ENCODE measurements at regions not wholly inside any gene's neighbourhood (a gene's known extent, or its start where the extent isn't known, plus 50 kb on each side); places are given as distances from the start of the nearest gene placed in this dataset.

DNA sequence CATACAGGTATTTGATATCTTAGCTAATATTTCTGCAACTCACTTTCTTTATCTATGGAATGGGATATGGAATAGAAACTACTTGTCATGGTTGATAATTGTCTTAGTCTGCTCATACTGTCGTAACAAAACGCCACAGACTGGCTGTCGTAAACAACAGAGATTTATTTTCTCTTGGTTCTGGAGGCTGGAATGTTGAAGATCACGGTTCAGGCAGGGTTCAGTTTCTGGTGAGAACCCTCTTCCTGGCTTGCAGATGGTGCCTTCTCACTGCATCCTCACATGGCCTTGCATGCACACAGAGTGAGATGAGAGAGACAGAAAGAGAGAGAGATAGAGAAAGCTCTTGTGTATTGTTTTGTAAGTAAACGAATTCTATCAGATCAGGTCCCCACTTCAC is 332.7 kb upstream of the MAGI2 start:
- Histone ChIP-seq H2AFZ (replicated peaks) (no peak overlapping the region), H4K20me1 (ENCODE audit: low read depth) (no peaks in the 10 kb centered on the region), H3K36me3 (no peaks in the 10 kb centered on the region), H3K27me3 (no peaks in the 10 kb centered on the region), H3K4me1 (no peaks in the 10 kb centered on the region), H3K4me3 (no peak overlapping the region), H3F3A (ENCODE audit: low read depth) (no peaks in the 10 kb centered on the region), H3K9ac (no peak overlapping the region), H3K79me2 (ENCODE audit: low read depth) (no peaks in the 10 kb centered on the region), H3K27ac (no peak overlapping the region), H3K9me3 (ENCODE audit: low read depth) (no peaks in the 10 kb centered on the region), H3K4me2 (no peak overlapping the region)
- no peaks in the 10 kb centered on the region for H3K4me1 Mint-ChIP-seq
- H3K36me3 Mint-ChIP-seq: no peaks in the 10 kb centered on the region
- no peak for DNase-seq (ENCODE audit: low spot score)
- no peak overlapping the region for H3K4me3 Mint-ChIP-seq
- TF ChIP-seq, protein P1, sequence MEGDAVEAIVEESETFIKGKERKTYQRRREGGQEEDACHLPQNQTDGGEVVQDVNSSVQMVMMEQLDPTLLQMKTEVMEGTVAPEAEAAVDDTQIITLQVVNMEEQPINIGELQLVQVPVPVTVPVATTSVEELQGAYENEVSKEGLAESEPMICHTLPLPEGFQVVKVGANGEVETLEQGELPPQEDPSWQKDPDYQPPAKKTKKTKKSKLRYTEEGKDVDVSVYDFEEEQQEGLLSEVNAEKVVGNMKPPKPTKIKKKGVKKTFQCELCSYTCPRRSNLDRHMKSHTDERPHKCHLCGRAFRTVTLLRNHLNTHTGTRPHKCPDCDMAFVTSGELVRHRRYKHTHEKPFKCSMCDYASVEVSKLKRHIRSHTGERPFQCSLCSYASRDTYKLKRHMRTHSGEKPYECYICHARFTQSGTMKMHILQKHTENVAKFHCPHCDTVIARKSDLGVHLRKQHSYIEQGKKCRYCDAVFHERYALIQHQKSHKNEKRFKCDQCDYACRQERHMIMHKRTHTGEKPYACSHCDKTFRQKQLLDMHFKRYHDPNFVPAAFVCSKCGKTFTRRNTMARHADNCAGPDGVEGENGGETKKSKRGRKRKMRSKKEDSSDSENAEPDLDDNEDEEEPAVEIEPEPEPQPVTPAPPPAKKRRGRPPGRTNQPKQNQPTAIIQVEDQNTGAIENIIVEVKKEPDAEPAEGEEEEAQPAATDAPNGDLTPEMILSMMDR (IDR thresholded peaks at IDR 0.05): no peak
- TF ChIP-seq EZH2 (IDR thresholded peaks at IDR 0.05) (no peak), EZH2phosphoT487 (IDR thresholded peaks at IDR 0.05) (no peak)
- no peak overlapping the region for H3K27ac Mint-ChIP-seq
- no peaks in the 10 kb centered on the region for H3K9me3 Mint-ChIP-seq
- no peaks in the 10 kb centered on the region for H3K27me3 Mint-ChIP-seq (ENCODE audit: insufficient read depth, low read depth)

DNA sequence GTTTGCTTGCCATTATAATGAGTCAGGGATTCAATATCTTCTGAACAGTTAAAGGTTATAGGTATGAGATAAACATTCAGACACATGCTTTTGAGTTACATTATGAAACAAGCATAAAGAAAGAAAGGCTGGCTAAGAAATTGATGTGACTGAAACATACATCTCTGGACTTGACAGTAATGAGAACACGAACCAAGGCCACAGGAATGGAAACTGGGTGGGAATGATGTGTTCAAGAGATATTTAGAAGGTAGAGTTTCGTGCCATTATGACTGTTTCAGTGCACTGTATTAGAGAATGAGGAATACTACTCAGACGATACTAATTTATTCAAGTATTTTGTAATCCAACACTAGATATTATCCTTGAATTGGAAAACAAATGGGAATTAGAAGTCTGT is 332.1 kb upstream of the MAGI2 start:
- H3K4me1 ChIP-seq: no peaks in the 10 kb centered on the region

DNA sequence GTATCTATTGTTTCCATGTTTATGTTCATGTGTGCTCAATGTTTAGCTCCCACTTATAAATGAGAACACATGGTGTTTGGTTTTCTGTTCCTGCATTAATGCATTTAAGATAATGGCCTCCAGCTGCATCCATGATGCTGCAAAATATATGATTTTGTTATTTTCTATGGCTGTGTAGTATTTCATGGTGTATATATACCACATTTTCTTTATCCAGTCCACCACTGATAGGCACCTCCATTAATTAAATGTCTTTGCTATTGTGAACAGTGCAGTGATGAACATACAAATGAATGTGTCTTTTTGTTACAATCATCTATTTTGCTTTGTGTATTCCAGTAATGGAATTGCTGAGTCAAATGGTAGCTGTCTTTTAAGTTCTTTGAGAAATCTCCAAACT is 329.4 kb upstream of the MAGI2 start:
- no peaks in the 10 kb centered on the region for H4K20me1 ChIP-seq (ENCODE audit: low read depth)
- Mint-ChIP-seq H3K9me3 (peaks cover 3% of the 10 kb centered on the region), H3K27ac (no peak overlapping the region), H3K36me3 (no peaks in the 10 kb centered on the region), H3K4me1 (peaks cover under 1% of the 10 kb centered on the region), H3K27me3 (ENCODE audit: insufficient read depth, low read depth) (no peaks in the 10 kb centered on the region), H3K4me3 (no peak overlapping the region)
- no peaks in the 10 kb centered on the region for H3K27me3 ChIP-seq
- no peak overlapping the region for H2AFZ ChIP-seq (replicated peaks)
- H3K79me2 ChIP-seq (ENCODE audit: low read depth): no peaks in the 10 kb centered on the region
- H3K9ac ChIP-seq: no peak overlapping the region
- H3K4me3 ChIP-seq: no peak overlapping the region
- no peaks in the 10 kb centered on the region for H3K9me3 ChIP-seq (ENCODE audit: low read depth)
- H3K4me2 ChIP-seq: no peak overlapping the region
- no peaks in the 10 kb centered on the region for H3K4me1 ChIP-seq
- no peaks in the 10 kb centered on the region for H3K36me3 ChIP-seq
- no peaks in the 10 kb centered on the region for H3F3A ChIP-seq (ENCODE audit: low read depth)
- TF ChIP-seq EZH2 (IDR thresholded peaks at IDR 0.05) (no peak), EZH2phosphoT487 (IDR thresholded peaks at IDR 0.05) (no peak)
- TF ChIP-seq, protein P1 (IDR thresholded peaks at IDR 0.05): no peak
- no peak overlapping the region for H3K27ac ChIP-seq
- no peak for DNase-seq (ENCODE audit: low spot score)

More for the DNA sequence above, 332.1 kb upstream of the MAGI2 start:
- Histone ChIP-seq H3K27ac (no peak overlapping the region), H3K4me2 (no peak overlapping the region), H3K9me3 (ENCODE audit: low read depth) (no peaks in the 10 kb centered on the region), H3K4me3 (no peak overlapping the region), H4K20me1 (ENCODE audit: low read depth) (no peaks in the 10 kb centered on the region), H3F3A (ENCODE audit: low read depth) (no peaks in the 10 kb centered on the region), H3K36me3 (no peaks in the 10 kb centered on the region), H3K27me3 (no peaks in the 10 kb centered on the region), H3K79me2 (ENCODE audit: low read depth) (no peaks in the 10 kb centered on the region), H3K9ac (no peak overlapping the region), H2AFZ (replicated peaks) (no peak overlapping the region)
- TF ChIP-seq EZH2phosphoT487 (IDR thresholded peaks at IDR 0.05): no peak
- TF ChIP-seq, protein P1 (IDR thresholded peaks at IDR 0.05): no peak
- TF ChIP-seq EZH2 (IDR thresholded peaks at IDR 0.05): no peak
- Mint-ChIP-seq H3K36me3 (no peaks in the 10 kb centered on the region), H3K4me1 (no peaks in the 10 kb centered on the region), H3K27ac (no peak overlapping the region), H3K9me3 (no peaks in the 10 kb centered on the region), H3K4me3 (no peak overlapping the region), H3K27me3 (ENCODE audit: insufficient read depth, low read depth) (no peaks in the 10 kb centered on the region)
- DNase-seq (ENCODE audit: low spot score): no peak

All from neural progenitor cell (in vitro differentiated cells).